ENCODE measurements at regions not wholly inside any gene's neighbourhood (a gene's known extent, or its start where the extent isn't known, plus 50 kb on each side); places are given as distances from the start of the nearest gene placed in this dataset.
"Not testable (repeated sequence)": the region's sequence is repeated elsewhere in the genome, so short reads cannot be mapped to it uniquely, and the experiment has no call there.

DNA sequence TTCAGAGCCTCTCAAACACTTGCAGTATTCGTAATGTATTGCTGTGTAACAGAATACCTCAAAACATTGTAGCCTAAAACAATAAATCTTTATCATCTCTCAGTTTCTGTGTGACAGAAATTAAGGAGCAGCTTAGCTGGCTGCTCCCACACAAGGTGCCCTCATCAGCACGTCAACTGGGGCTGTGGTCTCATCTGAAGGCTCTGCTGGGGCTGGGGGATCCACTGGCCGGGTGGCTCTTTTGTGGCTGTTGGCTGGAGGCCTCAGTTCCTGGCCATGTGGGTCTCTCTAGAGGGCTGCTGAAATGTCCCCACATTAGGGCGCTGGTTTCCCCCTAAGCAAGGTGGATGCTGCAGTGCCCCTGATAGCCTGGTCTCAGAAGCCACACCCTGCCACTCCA is 113.4 kb upstream of the CIBAR2 start:
- no peaks in the 10 kb centered on the region for H3K9me3 Mint-ChIP-seq (ENCODE audit: low read depth)
- intact Hi-C loops (cut with DNase I, micrococcal nuclease) = no loop called here
- ChIA-PET CTCF (interaction anchor here (1.6 kb wide), 1 partner anchor 28 kb away, joined by 4 read pairs; no protein-coding TSS in a partner anchor), POLR2A (no interaction called here)
- H3K4me1 Mint-ChIP-seq = no peaks in the 10 kb centered on the region
- H3K36me3 Mint-ChIP-seq (ENCODE audit: low read depth) = no peaks in the 10 kb centered on the region
- no peak for ATAC-seq
- H3K27ac Mint-ChIP-seq = no peak overlapping the region
- no peak overlapping the region for H3K4me3 Mint-ChIP-seq
- DNase-seq = no peak
- peaks cover 2% of the 10 kb centered on the region for H3K27me3 Mint-ChIP-seq

GRCh38 chr16:85227084-85227945 is 115.0 kb upstream of the CIBAR2 start:
- POLR2A ChIA-PET = no interaction called here
- H3K4me1 Mint-ChIP-seq = no peaks in the 10 kb centered on the region
- H3K27me3 Mint-ChIP-seq = peaks cover 9% of the 10 kb centered on the region
- H3K9me3 Mint-ChIP-seq (ENCODE audit: low read depth) = no peaks in the 10 kb centered on the region
- no peak for DNase-seq
- no peak overlapping the region for H3K4me3 Mint-ChIP-seq
- CTCF ChIA-PET = interaction anchor here (0.5 to 1.6 kb wide), 3 partner anchors 26 to 538 kb away, joined by 3 to 4 read pairs (median 3); no protein-coding TSS in a partner anchor
- H3K36me3 Mint-ChIP-seq (ENCODE audit: low read depth) = no peaks in the 10 kb centered on the region
- ATAC-seq = no peak
- intact Hi-C loops (cut with DNase I, micrococcal nuclease) = no loop called here
- H3K27ac Mint-ChIP-seq = no peak overlapping the region

DNA sequence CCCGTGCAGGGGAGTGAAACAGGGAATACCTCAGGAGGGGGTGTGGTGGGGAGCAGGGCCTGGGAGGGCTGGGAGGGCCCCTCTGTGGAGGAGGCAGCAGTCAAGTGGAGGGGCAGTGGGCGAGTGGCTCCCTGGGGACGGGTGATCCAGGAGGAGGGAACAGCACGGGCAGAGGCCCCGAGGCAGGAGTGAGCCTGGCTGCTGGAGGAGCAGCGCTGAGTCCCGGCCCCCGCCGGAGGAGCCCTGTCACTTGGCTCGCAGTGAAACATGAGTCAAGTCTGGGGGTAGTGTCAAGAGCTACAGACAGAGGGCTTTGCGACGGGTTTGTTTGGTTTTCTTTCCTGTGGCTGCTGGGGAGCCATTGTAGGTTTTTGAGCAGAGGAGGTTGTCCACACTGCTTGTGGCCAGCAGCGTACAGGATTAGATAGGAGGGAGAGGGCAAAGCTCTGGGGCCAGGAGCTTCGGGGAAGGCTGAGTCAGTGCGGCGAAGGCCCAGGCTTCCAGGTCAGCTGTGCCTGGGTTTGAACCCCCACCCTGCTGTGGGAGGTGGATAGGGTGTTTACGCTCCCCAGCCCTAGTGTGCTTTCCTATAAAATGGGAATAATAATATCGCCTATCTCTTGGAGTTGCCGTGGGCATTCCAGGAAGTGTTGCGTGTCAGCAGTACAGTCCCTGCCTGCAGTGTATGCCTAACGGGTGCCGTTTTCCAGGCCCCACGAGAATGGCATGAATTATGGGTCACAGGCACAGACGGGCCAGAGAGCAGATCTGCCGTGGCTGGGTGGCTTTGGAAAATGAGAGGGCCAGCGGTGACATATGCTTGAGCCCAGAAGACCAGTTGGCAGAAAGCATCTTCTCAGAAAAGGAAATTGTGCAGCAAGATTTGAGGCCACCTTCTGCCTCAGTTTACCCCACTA is 115.9 kb upstream of the CIBAR2 start:
- CTCF ChIA-PET = interaction anchor here (1.3 kb wide), 1 partner anchor 538 kb away, joined by 3 read pairs; no protein-coding TSS in a partner anchor
- no peak for ATAC-seq
- no peak overlapping the region for H3K4me3 Mint-ChIP-seq

DNA sequence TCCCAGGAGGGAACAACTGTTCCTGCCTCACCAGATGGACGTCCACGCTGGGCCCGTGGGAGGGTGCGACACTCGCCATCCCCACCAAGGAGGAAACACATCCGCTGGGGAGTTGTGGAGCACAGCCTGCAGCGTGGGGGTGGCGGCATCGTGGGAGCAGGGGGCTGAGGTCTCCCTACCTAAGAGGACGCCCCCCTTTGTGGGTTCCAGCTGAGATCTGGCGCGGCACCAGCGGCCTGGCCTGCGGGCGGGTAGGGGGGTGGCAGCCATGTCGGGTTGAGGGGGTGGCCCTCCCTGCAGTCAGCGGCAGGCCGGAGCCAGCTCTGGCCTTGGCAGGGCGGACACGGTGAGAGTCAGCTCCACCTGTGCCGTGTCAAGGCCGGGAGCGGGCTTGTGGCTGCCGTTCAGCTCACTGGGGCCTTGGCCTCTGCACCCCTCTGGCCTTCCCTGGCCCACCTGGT is 116.7 kb upstream of the CIBAR2 start:
- H3K27me3 Mint-ChIP-seq = peaks cover 12% of the 10 kb centered on the region
- ChIA-PET POLR2A (no interaction called here), CTCF (interaction anchor here (0.9 to 1.3 kb wide), 2 partner anchors 16 to 539 kb away, joined by 3 to 4 read pairs; no protein-coding TSS in a partner anchor)
- no peaks in the 10 kb centered on the region for H3K4me1 Mint-ChIP-seq
- ATAC-seq (no peak), DNase-seq (no peak)
- no peaks in the 10 kb centered on the region for H3K36me3 Mint-ChIP-seq (ENCODE audit: low read depth)
- intact Hi-C loops (cut with DNase I, micrococcal nuclease) = no loop called here
- no peak overlapping the region for H3K4me3 Mint-ChIP-seq
- no peaks in the 10 kb centered on the region for H3K9me3 Mint-ChIP-seq (ENCODE audit: low read depth)
- H3K27ac Mint-ChIP-seq = no peak overlapping the region

More for the DNA sequence above, 115.9 kb upstream of the CIBAR2 start:
- POLR2A ChIA-PET = no interaction called here
- intact Hi-C loops (cut with DNase I, micrococcal nuclease) = no loop called here
- H3K36me3 Mint-ChIP-seq (ENCODE audit: low read depth) = no peaks in the 10 kb centered on the region
- no peaks in the 10 kb centered on the region for H3K4me1 Mint-ChIP-seq
- H3K27ac Mint-ChIP-seq = no peak overlapping the region
- H3K27me3 Mint-ChIP-seq = peaks cover 9% of the 10 kb centered on the region
- DNase-seq = no peak
- no peaks in the 10 kb centered on the region for H3K9me3 Mint-ChIP-seq (ENCODE audit: low read depth)

GRCh38 chr16:85229869-85230462 is 117.7 kb upstream of the CIBAR2 start:
- ChIA-PET CTCF (interaction anchor here (0.9 kb wide), 1 partner anchor 15 kb away, joined by 4 read pairs; no protein-coding TSS in a partner anchor), POLR2A (no interaction called here)
- H3K27me3 Mint-ChIP-seq = peaks cover 15% of the 10 kb centered on the region
- H3K27ac Mint-ChIP-seq = no peak overlapping the region
- H3K4me3 Mint-ChIP-seq = no peak overlapping the region
- H3K9me3 Mint-ChIP-seq (ENCODE audit: low read depth) = no peaks in the 10 kb centered on the region
- H3K36me3 Mint-ChIP-seq (ENCODE audit: low read depth) = no peaks in the 10 kb centered on the region
- intact Hi-C loops (cut with DNase I, micrococcal nuclease) = no loop called here
- no peaks in the 10 kb centered on the region for H3K4me1 Mint-ChIP-seq
- ATAC-seq (no peak), DNase-seq (no peak)

DNA sequence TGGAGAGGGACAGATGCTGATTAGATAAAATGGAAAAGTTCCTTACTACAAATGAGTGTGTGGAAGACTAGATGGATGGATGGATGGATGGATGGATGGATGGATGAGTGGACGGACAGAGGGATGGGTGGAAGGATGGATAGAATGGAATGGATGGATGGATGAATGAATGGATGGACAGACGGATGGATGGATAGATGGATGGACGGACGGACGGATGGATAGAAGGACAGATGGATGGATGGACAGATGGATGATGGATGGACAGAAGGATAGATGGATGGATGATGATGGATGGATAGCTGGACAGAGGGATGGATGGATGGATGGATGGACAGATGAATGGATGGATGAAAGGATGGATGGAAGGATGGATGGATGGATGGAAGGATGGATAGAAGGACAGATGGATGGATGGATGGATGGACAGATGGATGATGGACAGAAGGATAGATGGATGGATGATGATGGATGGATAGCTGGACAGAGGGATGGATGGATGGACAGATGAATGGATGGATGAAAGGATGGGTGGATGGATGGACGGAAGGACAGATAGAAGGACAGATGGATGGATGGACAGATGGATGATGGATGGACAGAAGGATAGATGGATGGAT is 118.6 kb upstream of the CIBAR2 start:
- H3K27ac Mint-ChIP-seq; H3K4me1 Mint-ChIP-seq; CTCF ChIA-PET; POLR2A ChIA-PET; intact Hi-C loops (cut with DNase I, micrococcal nuclease); H3K36me3 Mint-ChIP-seq (ENCODE audit: low read depth); DNase-seq; H3K9me3 Mint-ChIP-seq (ENCODE audit: low read depth); H3K4me3 Mint-ChIP-seq; ATAC-seq: not testable (repeated sequence)
- H3K27me3 Mint-ChIP-seq = peaks cover 15% of the 10 kb centered on the region

- Mint-ChIP-seq H3K27ac (no peak overlapping the region), H3K9me3 (ENCODE audit: low read depth) (no peaks in the 10 kb centered on the region), H3K36me3 (ENCODE audit: low read depth) (no peaks in the 10 kb centered on the region), H3K27me3 (peaks cover 21% of the 10 kb centered on the region), H3K4me3 (no peak overlapping the region), H3K4me1 (no peaks in the 10 kb centered on the region)
- intact Hi-C loops (cut with DNase I, micrococcal nuclease) = no loop called here
- no peak for DNase-seq
- ChIA-PET CTCF (interaction anchor here (1.9 kb wide), 1 partner anchor 13 kb away, joined by 6 read pairs; no protein-coding TSS in a partner anchor), POLR2A (no interaction called here)
- no peak for ATAC-seq
Measured at GRCh38 chr16:85231959-85232358, 119.7 kb upstream of the CIBAR2 start.

- peaks cover 21% of the 10 kb centered on the region for H3K27me3 Mint-ChIP-seq
- no peaks in the 10 kb centered on the region for H3K4me1 Mint-ChIP-seq
- no peak overlapping the region for H3K4me3 Mint-ChIP-seq
- ChIA-PET CTCF (interaction anchor here (1.9 kb wide), 1 partner anchor 13 kb away, joined by 6 read pairs; no protein-coding TSS in a partner anchor), POLR2A (no interaction called here)
- intact Hi-C loops (cut with DNase I, micrococcal nuclease) = no loop called here
- no peaks in the 10 kb centered on the region for H3K36me3 Mint-ChIP-seq (ENCODE audit: low read depth)
- no peak for DNase-seq
- no peak overlapping the region for H3K27ac Mint-ChIP-seq
- H3K9me3 Mint-ChIP-seq (ENCODE audit: low read depth) = no peaks in the 10 kb centered on the region
- no peak for ATAC-seq
Measured at GRCh38 chr16:85232369-85233142, 120.3 kb upstream of the CIBAR2 start.

GRCh38 chr16:85233516-85233915 is 121.2 kb upstream of the CIBAR2 start:
- CTCF ChIA-PET = interaction anchor here (0.7 to 1.9 kb wide), 2 partner anchors 12 kb away, joined by 3 to 6 read pairs; no protein-coding TSS in a partner anchor
- DNase-seq (no peak), ATAC-seq (no peak)
- H3K27ac Mint-ChIP-seq = no peak overlapping the region
- H3K36me3 Mint-ChIP-seq (ENCODE audit: low read depth) = no peaks in the 10 kb centered on the region
- H3K27me3 Mint-ChIP-seq = peaks cover 24% of the 10 kb centered on the region
- no peaks in the 10 kb centered on the region for H3K4me1 Mint-ChIP-seq
- H3K4me3 Mint-ChIP-seq = no peak overlapping the region
- POLR2A ChIA-PET = no interaction called here
- no peaks in the 10 kb centered on the region for H3K9me3 Mint-ChIP-seq (ENCODE audit: low read depth)
- intact Hi-C loops (cut with DNase I, micrococcal nuclease) = no loop called here

- intact Hi-C loops (cut with DNase I, micrococcal nuclease) = no loop called here
Measured at GRCh38 chr16:85234310-85235204, 122.3 kb upstream of the CIBAR2 start.

More at GRCh38 chr16:85234310-85235204, 122.3 kb upstream of the CIBAR2 start:
- ChIA-PET CTCF (interaction anchor here (0.7 kb wide), 1 partner anchor 11 kb away, joined by 3 read pairs; no protein-coding TSS in a partner anchor), POLR2A (no interaction called here)
- no peaks in the 10 kb centered on the region for H3K9me3 Mint-ChIP-seq (ENCODE audit: low read depth)
- H3K27me3 Mint-ChIP-seq = peaks cover 27% of the 10 kb centered on the region
- DNase-seq = no peak
- no peaks in the 10 kb centered on the region for H3K4me1 Mint-ChIP-seq
- H3K4me3 Mint-ChIP-seq = no peak overlapping the region
- H3K36me3 Mint-ChIP-seq (ENCODE audit: low read depth) = no peaks in the 10 kb centered on the region
- H3K27ac Mint-ChIP-seq = no peak overlapping the region
- ATAC-seq = no peak
